ENCODE measurements at regions not wholly inside any gene's neighbourhood (a gene's known extent, or its start where the extent isn't known, plus 50 kb on each side); places are given as distances from the start of the nearest gene placed in this dataset.

DNA sequence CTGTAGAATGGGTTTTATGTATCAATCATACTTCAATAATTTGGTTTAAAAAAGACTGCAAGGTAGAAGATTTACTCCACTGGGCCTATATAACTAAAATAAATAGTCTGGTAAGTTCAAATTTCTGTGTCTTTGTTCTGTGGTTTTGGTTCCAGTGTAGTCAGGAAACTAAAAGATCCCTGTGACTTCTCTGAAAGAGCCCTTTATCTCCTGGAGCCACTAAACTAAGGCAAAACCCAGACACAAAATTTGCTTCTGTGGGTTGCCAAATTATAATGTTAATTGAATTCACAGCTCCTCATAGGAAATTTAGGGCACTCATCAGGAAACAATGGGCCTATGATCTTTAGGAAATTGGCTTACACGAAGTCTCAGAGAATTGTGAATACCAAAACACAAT lies 1038.4 kb downstream of the GALC start:
- H3K4me3 ChIP-seq (ENCODE audit: low read depth, low read length), result no peak overlapping the region
- TF ChIP-seq, protein P1, sequence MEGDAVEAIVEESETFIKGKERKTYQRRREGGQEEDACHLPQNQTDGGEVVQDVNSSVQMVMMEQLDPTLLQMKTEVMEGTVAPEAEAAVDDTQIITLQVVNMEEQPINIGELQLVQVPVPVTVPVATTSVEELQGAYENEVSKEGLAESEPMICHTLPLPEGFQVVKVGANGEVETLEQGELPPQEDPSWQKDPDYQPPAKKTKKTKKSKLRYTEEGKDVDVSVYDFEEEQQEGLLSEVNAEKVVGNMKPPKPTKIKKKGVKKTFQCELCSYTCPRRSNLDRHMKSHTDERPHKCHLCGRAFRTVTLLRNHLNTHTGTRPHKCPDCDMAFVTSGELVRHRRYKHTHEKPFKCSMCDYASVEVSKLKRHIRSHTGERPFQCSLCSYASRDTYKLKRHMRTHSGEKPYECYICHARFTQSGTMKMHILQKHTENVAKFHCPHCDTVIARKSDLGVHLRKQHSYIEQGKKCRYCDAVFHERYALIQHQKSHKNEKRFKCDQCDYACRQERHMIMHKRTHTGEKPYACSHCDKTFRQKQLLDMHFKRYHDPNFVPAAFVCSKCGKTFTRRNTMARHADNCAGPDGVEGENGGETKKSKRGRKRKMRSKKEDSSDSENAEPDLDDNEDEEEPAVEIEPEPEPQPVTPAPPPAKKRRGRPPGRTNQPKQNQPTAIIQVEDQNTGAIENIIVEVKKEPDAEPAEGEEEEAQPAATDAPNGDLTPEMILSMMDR (IDR thresholded peaks at IDR 0.05; ENCODE audit: insufficient read depth, low read depth, low read length), result no peak

DNA sequence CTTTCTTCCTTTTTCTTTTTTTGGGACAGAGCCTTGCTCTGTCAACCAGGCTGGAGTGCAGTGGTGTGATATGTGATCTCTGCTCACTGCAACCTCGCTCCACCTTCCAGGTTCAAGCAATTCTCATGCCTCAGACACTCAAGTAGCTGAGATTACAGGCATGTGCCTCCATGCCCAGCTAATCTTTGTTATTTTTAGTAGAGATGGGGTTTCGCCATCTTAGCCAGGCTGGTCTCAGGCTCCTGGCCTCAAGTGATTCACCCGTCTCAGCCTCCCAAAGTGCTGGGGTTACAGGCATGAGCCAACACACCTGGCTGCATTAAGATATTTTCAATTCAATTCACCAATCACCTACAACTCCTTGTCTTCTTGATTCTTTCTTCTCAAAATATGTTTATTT lies 1046.5 kb downstream of the GALC start:
- no peak overlapping the region for H3K4me3 ChIP-seq (ENCODE audit: low read depth, low read length)
- DNase-seq (ENCODE audit: low read depth), result no peak
- TF ChIP-seq, protein P1 (IDR thresholded peaks at IDR 0.05; ENCODE audit: insufficient read depth, low read depth, low read length), result no peak

More for the DNA sequence above, 1038.4 kb downstream of the GALC start:
- no peak for DNase-seq (ENCODE audit: low read depth)

DNA sequence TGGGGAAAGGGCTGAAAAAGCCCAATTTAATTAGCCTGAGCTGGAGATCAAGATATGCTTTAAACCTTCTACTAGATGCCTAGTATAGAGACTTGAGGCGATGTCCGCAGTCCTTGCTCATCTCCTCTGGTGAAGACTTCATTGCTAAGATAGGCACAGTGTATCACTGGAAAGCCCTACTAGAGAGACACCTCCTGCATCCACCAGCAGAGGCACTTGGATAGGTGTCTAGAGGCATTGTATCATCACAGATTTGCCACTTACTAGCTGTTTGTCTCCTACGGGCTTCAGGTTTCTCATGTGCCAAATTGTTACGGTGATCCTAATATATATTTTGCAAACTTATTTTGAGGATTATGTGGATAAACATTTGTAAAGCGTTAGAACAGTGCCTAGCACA lies 1048.5 kb downstream of the GALC start:
- no peak for DNase-seq (ENCODE audit: low read depth)
- TF ChIP-seq, protein P1 (IDR thresholded peaks at IDR 0.05; ENCODE audit: insufficient read depth, low read depth, low read length), result no peak
- no peak overlapping the region for H3K4me3 ChIP-seq (ENCODE audit: low read depth, low read length)

DNA sequence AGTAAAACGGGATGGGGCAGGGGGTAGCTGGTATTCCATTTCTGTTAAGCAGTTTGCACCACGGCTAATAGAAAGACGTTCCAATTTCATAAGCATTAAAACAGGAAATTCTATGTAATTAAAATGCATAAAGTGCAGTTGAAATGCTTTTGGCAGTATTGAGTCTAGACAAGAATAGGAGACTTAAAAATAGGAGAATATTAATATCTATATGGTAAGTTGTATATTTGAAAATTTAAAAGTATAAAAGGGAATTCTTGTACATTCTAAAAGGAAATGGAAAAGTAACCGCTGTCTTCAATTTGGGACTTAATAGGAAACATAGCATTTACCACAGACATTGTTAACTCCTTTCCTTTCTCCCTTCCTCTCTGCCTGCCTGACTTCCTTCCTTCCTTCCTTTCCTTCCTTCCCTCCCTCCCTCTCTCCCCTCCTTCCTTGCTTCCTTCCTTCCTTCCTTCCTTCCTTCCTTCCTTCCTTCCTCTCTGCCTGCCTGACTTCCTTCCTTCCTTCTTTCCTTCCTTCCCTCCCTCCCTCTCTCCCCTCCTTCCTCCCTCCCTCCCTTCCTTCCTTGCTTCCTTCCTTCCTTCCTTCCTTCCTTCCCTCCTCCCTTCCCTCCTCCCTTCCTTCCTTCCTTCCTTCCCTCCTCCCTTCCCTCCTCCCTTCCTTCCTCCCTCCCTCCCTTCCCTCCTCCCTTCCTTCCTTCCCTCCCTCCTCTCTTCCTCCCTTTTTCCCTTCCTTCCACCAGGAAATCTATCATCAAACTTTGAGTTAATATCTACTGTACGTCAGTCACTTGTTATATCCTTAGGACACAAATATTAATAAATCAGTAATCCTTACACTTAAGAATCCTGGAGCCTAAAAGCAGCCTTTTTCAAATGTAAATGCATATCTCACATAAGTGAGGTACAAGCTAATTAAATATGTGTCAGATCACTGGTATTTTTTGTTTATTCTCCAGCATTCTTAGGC lies 1049.3 kb downstream of the GALC start:
- TF ChIP-seq, protein P1 (IDR thresholded peaks at IDR 0.05; ENCODE audit: insufficient read depth, low read depth, low read length), result no peak
- no peak for DNase-seq (ENCODE audit: low read depth)
- no peak overlapping the region for H3K4me3 ChIP-seq (ENCODE audit: low read depth, low read length)

DNA sequence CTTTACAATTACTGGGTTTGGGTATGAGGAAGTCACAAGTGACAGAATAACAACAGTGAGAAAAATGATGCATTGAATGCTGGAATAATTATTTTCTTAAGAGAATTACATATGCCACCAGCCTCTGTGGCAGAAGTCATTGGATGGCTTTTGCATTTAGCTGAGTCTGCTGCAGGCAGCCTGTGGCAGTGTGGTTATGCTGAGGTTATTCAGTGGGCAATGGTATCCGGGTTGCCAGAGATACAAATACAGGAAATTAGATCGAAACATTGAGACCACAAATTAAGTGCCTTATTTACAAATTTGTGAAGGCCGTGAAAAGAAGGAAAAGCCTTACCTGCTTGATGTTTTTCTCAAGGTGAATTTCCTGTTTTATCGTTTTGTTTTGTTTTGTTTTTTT lies 1050.0 kb downstream of the GALC start:
- no peak for DNase-seq (ENCODE audit: low read depth)
- TF ChIP-seq, protein P1 (IDR thresholded peaks at IDR 0.05; ENCODE audit: insufficient read depth, low read depth, low read length), result no peak
- no peak overlapping the region for H3K4me3 ChIP-seq (ENCODE audit: low read depth, low read length)

DNA sequence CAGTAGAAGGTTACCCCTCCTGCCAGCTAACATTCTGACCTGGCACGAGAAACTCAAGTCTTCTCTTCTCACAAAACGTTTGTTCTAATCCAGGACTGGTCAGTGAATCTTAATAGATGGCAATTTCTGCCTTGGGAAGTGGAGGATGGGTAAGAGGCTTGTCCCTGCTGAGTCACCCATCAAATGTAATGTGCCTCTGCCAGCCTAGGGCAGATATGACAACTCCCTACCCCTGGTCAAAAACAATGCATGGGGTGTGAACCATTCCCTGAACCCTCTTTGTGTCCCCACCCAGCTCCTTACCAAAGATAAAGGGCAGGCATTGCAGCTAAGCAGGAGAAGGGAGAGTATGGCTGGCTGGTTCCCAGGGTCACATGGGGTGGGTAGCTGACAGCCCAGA lies 1052.9 kb downstream of the GALC start:
- no peak for DNase-seq (ENCODE audit: low read depth)
- TF ChIP-seq, protein P1 (IDR thresholded peaks at IDR 0.05; ENCODE audit: insufficient read depth, low read depth, low read length), result no peak
- no peak overlapping the region for H3K4me3 ChIP-seq (ENCODE audit: low read depth, low read length)

All from fibroblast of villous mesenchyme (primary cell).